Loucy (cell line): ENCODE measurements at regions not wholly inside any gene's neighbourhood (a gene's known extent, or its start where the extent isn't known, plus 50 kb on each side); places are given as distances from the start of the nearest gene placed in this dataset.

Experiments used
- CTCF ChIP-seq: fragments of 200-600 bp; sonication (generic); conservative IDR thresholded peaks from 2 replicates; pipeline ENCODE4 v1.5.1; 2014; ENCODE audit warnings: mild to moderate bottlenecking, antibody characterized with exemption, low read length
- EZH2phosphoT487 ChIP-seq: fragments of 200-600 bp; IDR thresholded peaks from 2 replicates; pipeline ENCODE4 v1.6.1; 2018; ENCODE audit warnings: antibody characterized with exemption, mild to moderate bottlenecking, moderate library complexity, borderline replicate concordance

- no peak for TF ChIP-seq CTCF
- no peak for TF ChIP-seq EZH2phosphoT487
Observed at GRCh38 chr10:81146436-81146835, 608.7 kb downstream of the SH2D4B start.
